T-cell (primary cell): ENCODE measurements at regions not wholly inside any gene's neighbourhood (a gene's known extent, or its start where the extent isn't known, plus 50 kb on each side); places are given as distances from the start of the nearest gene placed in this dataset.
"Not testable (repeated sequence)": the region's sequence is repeated elsewhere in the genome, so short reads cannot be mapped to it uniquely, and the experiment has no call there.

Experiments
- ATAC-seq, 4 experiments: fragments of 200-7000 bp in 3 of 4; fragments of 150-1000 bp in 1 of 4; cut with Tn5 transposase; replicated peaks in 1 of 4; 1 replicate in 3 of 4; 2 replicates in 1 of 4; pipeline ENCODE4 v1.10.0; 2021; ENCODE audit warnings: moderate library complexity in 3 of 4, mild to moderate bottlenecking in 2 of 4, moderate number of reproducible peaks in 1 of 4
- CTCF ChIA-PET, 2 donors: fragments of 300-600 bp; sonication (Branson Sonifier 250); formaldehyde crosslinking; loops; one replicate each; lab custom pipeline; 2022; ENCODE audit warnings: antibody characterized with exemption in 2 of 2; lab: Charles Lee
- POLR2A ChIA-PET, 2 donors: fragments of 300-600 bp; sonication (Branson Sonifier 250); formaldehyde crosslinking; loops; one replicate each; lab custom pipeline; 2022; ENCODE audit warnings: antibody characterized with exemption in 2 of 2; lab: Charles Lee
- DNase-seq, 35 experiments: peaks; one replicate each; pipeline versions ENCODE4 v3.0.0 to v3.0.0-alpha.2; 2013 to 2023
- H3K27ac ChIP-seq: one replicate; pipeline ENCODE4 v1.5.1; 2013; ENCODE audit warnings: low read length
- H3K27me3 ChIP-seq, 2 experiments: replicated peaks in 1 of 2; 1 replicate in 1 of 2; 2 replicates in 1 of 2; pipeline versions ENCODE4 v1.6.1 to v1.7.0; 2013; ENCODE audit warnings: low read length in 1 of 2, mixed read lengths in 1 of 2; ENCODE audit not compliant: control insufficient read depth in 2 of 2, insufficient read depth in 2 of 2; ENCODE audit errors: extremely low read depth in 1 of 2
- H3K36me3 ChIP-seq, 2 donors: 1 replicate in 1 of 2; 2 replicates in 1 of 2; pipeline versions ENCODE4 v1.6.1 to v1.7.0; 2013; ENCODE audit warnings: low read length in 1 of 2; ENCODE audit not compliant: control insufficient read depth in 2 of 2, insufficient read depth in 1 of 2; ENCODE audit errors: extremely low read depth in 1 of 2
- H3K4me1 ChIP-seq, 2 experiments: 1 replicate in 1 of 2; 2 replicates in 1 of 2; pipeline versions ENCODE4 v1.6.1 to v1.7.0; 2013; ENCODE audit warnings: low read length in 2 of 2, mixed read lengths in 1 of 2; ENCODE audit not compliant: insufficient read depth in 2 of 2, control insufficient read depth in 1 of 2; ENCODE audit errors: extremely low read depth in 1 of 2
- H3K4me3 ChIP-seq, 2 donors: 1 replicate in 1 of 2; 2 replicates in 1 of 2; pipeline versions ENCODE4 v1.5.1 to v1.7.0; 2013; ENCODE audit warnings: mild to moderate bottlenecking in 2 of 2, low read length in 1 of 2, moderate library complexity in 1 of 2; ENCODE audit not compliant: control insufficient read depth in 1 of 2; ENCODE audit errors: extremely low read depth in 1 of 2
- H3K9me3 ChIP-seq: 2 replicates; pipeline ENCODE4 v1.7.0; 2013
- H3K27ac Mint-ChIP-seq, 2 donors: one replicate each; pipeline ENCODE4 v1.8.0; 2020 to 2021; ENCODE audit warnings: mild to moderate bottlenecking in 2 of 2, mixed read lengths in 2 of 2
- H3K27me3 Mint-ChIP-seq, 2 donors: one replicate each; pipeline ENCODE4 v1.8.0; 2021 to 2022; ENCODE audit warnings: mixed read lengths in 2 of 2
- H3K36me3 Mint-ChIP-seq: one replicate; pipeline ENCODE4 v1.8.0; 2021; ENCODE audit warnings: mixed read lengths
- H3K4me1 Mint-ChIP-seq, 3 donors: one replicate each; pipeline ENCODE4 v1.8.0; 2020 to 2022; ENCODE audit warnings: mixed read lengths in 3 of 3, mild to moderate bottlenecking in 1 of 3
- H3K4me3 Mint-ChIP-seq, 3 donors: one replicate each; pipeline ENCODE4 v1.8.0; 2020 to 2022; ENCODE audit warnings: mild to moderate bottlenecking in 3 of 3, mixed read lengths in 3 of 3, moderate library complexity in 3 of 3
- H3K9me3 Mint-ChIP-seq, 3 donors: one replicate each; pipeline ENCODE4 v1.8.0; 2020 to 2022; ENCODE audit warnings: mixed read lengths in 3 of 3
- WGBS: methylation state at CpG from one replicate; pipeline ENCODE4 v1.1.5; 2013; ENCODE audit warnings: missing lambda C conversion rate; ENCODE audit not compliant: insufficient coverage; 5-methylcytosine and 5-hydroxymethylcytosine counted together

GRCh38 chr1:143717434-143717833 lies 254.4 kb downstream of the FAM72C start:
- no peaks in the 10 kb centered on the region for H3K9me3 Mint-ChIP-seq
- H3K27ac ChIP-seq: no peak overlapping the region
- no peaks in the 10 kb centered on the region for H3K36me3 Mint-ChIP-seq
- H3K4me3 ChIP-seq: no peak overlapping the region
- POLR2A ChIA-PET: no interaction called here
- 38% methylated on average over 21 of the region's 21 CpGs for WGBS
- DNase-seq (no peak), ATAC-seq (no peak)
- no peak overlapping the region for H3K4me3 Mint-ChIP-seq
- CTCF ChIA-PET: no interaction called here
- peaks cover 0 to 5% of the 10 kb centered on the region in 2 experiments for H3K4me1 ChIP-seq
- H3K27me3 Mint-ChIP-seq: peaks cover 0 to 47% of the 10 kb centered on the region in 2 donors
- H3K9me3 ChIP-seq: no peaks in the 10 kb centered on the region
- no peak overlapping the region for H3K27ac Mint-ChIP-seq
- no peaks in the 10 kb centered on the region for H3K36me3 ChIP-seq
- peaks cover 0 to 42% of the 10 kb centered on the region in 2 experiments for H3K27me3 ChIP-seq
- H3K4me1 Mint-ChIP-seq: peaks cover 0 to 3% (median 0%) of the 10 kb centered on the region in 3 donors

- H3K9me3 Mint-ChIP-seq, H3K36me3 ChIP-seq, POLR2A ChIA-PET, DNase-seq, H3K9me3 ChIP-seq, H3K4me1 ChIP-seq, H3K4me3 Mint-ChIP-seq, H3K27ac ChIP-seq, CTCF ChIA-PET, H3K27ac Mint-ChIP-seq, ATAC-seq, H3K36me3 Mint-ChIP-seq, H3K4me1 Mint-ChIP-seq, H3K4me3 ChIP-seq: not testable (repeated sequence)
- peaks cover 0 to 34% of the 10 kb centered on the region in 2 experiments for H3K27me3 ChIP-seq
- WGBS: 61% methylated on average over 3 of the region's 4 CpGs
- H3K27me3 Mint-ChIP-seq: peaks cover 0 to 34% of the 10 kb centered on the region in 2 donors
Observed at GRCh38 chr1:143714913-143715312, 256.9 kb downstream of the FAM72C start.

- H3K27me3 ChIP-seq: peaks cover 0 to 18% of the 10 kb centered on the region in 2 experiments
- ATAC-seq (peak in 1 of 4 experiments; percentile 9), DNase-seq (peak in 2 of 35 experiments; percentile 9 to 11)
- H3K36me3 Mint-ChIP-seq, H3K4me1 ChIP-seq, H3K27ac Mint-ChIP-seq, H3K27ac ChIP-seq, H3K9me3 ChIP-seq, H3K9me3 Mint-ChIP-seq, H3K36me3 ChIP-seq, H3K4me1 Mint-ChIP-seq, CTCF ChIA-PET, POLR2A ChIA-PET, H3K4me3 Mint-ChIP-seq, H3K4me3 ChIP-seq: not testable (repeated sequence)
- peaks cover 0 to 20% of the 10 kb centered on the region in 2 donors for H3K27me3 Mint-ChIP-seq
- WGBS: 3% methylated on average over 3 of the region's 10 CpGs
Observed at GRCh38 chr1:143709606-143710259, 262.1 kb downstream of the FAM72C start.

GRCh38 chr1:143702739-143703138 lies 269.0 kb downstream of the FAM72C start:
- H3K27ac ChIP-seq, H3K4me3 Mint-ChIP-seq, H3K36me3 Mint-ChIP-seq, H3K36me3 ChIP-seq, H3K27ac Mint-ChIP-seq, H3K4me3 ChIP-seq, H3K9me3 Mint-ChIP-seq, H3K9me3 ChIP-seq, H3K4me1 ChIP-seq, POLR2A ChIA-PET, ATAC-seq, DNase-seq, CTCF ChIA-PET: not testable (repeated sequence)
- H3K4me1 Mint-ChIP-seq: peaks cover 0 to 12% (median 7%) of the 10 kb centered on the region in 3 donors
- H3K27me3 ChIP-seq: peaks cover 3 to 26% of the 10 kb centered on the region in 2 experiments
- no CpG with 5 or more reads among the region's 27 CpGs for WGBS
- H3K27me3 Mint-ChIP-seq: peaks cover 0 to 40% of the 10 kb centered on the region in 2 donors

- 8% methylated on average over 18 of the region's 20 CpGs for WGBS
- H3K36me3 ChIP-seq: no peaks in the 10 kb centered on the region
- Mint-ChIP-seq H3K9me3 (no peaks in the 10 kb centered on the region), H3K4me3 (no peak overlapping the region), H3K4me1 (peaks cover 0 to 12% (median 7%) of the 10 kb centered on the region in 3 donors), H3K27ac (no peak overlapping the region), H3K27me3 (peaks cover 0 to 62% of the 10 kb centered on the region in 2 donors), H3K36me3 (no peaks in the 10 kb centered on the region)
- no peaks in the 10 kb centered on the region for H3K9me3 ChIP-seq
- DNase-seq (peak in 1 of 35 experiments; percentile 2), ATAC-seq (no peak)
- POLR2A ChIA-PET: no interaction called here
- no peak overlapping the region for H3K4me3 ChIP-seq
- H3K4me1 ChIP-seq: no peaks in the 10 kb centered on the region
- H3K27me3 ChIP-seq: peaks cover 3 to 34% of the 10 kb centered on the region in 2 experiments
- CTCF ChIA-PET: no interaction called here
- H3K27ac ChIP-seq: no peak overlapping the region
Observed at GRCh38 chr1:143699731-143700130, 272.1 kb downstream of the FAM72C start.

GRCh38 chr1:143699115-143699514 lies 272.7 kb downstream of the FAM72C start:
- ChIA-PET POLR2A (no interaction called here), CTCF (no interaction called here)
- DNase-seq (peak in 1 of 35 experiments; percentile 7), ATAC-seq (no peak)
- H3K27ac Mint-ChIP-seq: peak overlapping the region in 1 of 2 donors; percentile 9
- Histone ChIP-seq H3K4me3 (no peak overlapping the region), H3K27ac (no peak overlapping the region), H3K27me3 (peaks cover 4 to 36% of the 10 kb centered on the region in 2 experiments), H3K9me3 (no peaks in the 10 kb centered on the region), H3K4me1 (no peaks in the 10 kb centered on the region), H3K36me3 (no peaks in the 10 kb centered on the region)
- no peaks in the 10 kb centered on the region for H3K9me3 Mint-ChIP-seq
- H3K4me3 Mint-ChIP-seq: no peak overlapping the region
- peaks cover 0 to 12% (median 7%) of the 10 kb centered on the region in 3 donors for H3K4me1 Mint-ChIP-seq
- 8% methylated on average over 17 of the region's 17 CpGs for WGBS
- H3K27me3 Mint-ChIP-seq: peaks cover 0 to 68% of the 10 kb centered on the region in 2 donors
- H3K36me3 Mint-ChIP-seq: no peaks in the 10 kb centered on the region
